ENCODE measurements at regions not wholly inside any gene's neighbourhood (a gene's known extent, or its start where the extent isn't known, plus 50 kb on each side); places are given as distances from the start of the nearest gene placed in this dataset.

DNA sequence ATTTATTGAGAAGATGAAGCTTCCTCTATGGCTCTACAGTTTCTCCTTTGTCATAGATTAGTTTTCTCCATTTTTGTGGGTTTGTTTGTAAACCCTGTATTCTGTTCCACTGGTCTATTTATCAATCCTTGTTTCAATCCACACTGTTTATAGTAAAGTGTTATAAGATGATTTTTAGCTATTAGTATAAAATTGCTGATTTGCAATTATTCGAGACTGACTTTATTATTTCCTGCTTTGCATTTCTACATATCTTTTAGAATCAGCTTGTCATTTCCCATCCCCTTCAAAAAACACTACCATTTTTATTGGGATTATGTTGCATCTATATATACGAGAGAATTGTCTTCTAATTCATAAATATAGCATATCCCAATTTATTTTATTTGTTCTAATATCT lies 325.9 kb upstream of the EPHA7 start:
- Histone ChIP-seq H4K20me1 (ENCODE audit: insufficient read depth, low read length) (no peaks in the 10 kb centered on the region), H3K4me2 (ENCODE audit: low read length) (no peak overlapping the region), H3K27ac (ENCODE audit: low read length) (no peak overlapping the region), H2AFZ (ENCODE audit: low read depth, low read length) (no peak overlapping the region), H3K79me2 (ENCODE audit: low read length) (no peaks in the 10 kb centered on the region), H3K9me3 (ENCODE audit: insufficient read depth, low read length) (no peaks in the 10 kb centered on the region), H3K36me3 (replicated peaks; ENCODE audit: low read depth, low read length) (no peaks in the 10 kb centered on the region), H3K4me1 (ENCODE audit: low read length) (no peaks in the 10 kb centered on the region), H3K27me3 (ENCODE audit: low read depth, low read length) (no peaks in the 10 kb centered on the region), H3K4me3 (ENCODE audit: low read length) (no peak overlapping the region), H3K9ac (ENCODE audit: low read length) (no peak overlapping the region)
- TF ChIP-seq EZH2phosphoT487 (IDR thresholded peaks at IDR 0.05; ENCODE audit: low read depth): no peak
- TF ChIP-seq, protein P1, sequence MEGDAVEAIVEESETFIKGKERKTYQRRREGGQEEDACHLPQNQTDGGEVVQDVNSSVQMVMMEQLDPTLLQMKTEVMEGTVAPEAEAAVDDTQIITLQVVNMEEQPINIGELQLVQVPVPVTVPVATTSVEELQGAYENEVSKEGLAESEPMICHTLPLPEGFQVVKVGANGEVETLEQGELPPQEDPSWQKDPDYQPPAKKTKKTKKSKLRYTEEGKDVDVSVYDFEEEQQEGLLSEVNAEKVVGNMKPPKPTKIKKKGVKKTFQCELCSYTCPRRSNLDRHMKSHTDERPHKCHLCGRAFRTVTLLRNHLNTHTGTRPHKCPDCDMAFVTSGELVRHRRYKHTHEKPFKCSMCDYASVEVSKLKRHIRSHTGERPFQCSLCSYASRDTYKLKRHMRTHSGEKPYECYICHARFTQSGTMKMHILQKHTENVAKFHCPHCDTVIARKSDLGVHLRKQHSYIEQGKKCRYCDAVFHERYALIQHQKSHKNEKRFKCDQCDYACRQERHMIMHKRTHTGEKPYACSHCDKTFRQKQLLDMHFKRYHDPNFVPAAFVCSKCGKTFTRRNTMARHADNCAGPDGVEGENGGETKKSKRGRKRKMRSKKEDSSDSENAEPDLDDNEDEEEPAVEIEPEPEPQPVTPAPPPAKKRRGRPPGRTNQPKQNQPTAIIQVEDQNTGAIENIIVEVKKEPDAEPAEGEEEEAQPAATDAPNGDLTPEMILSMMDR (IDR thresholded peaks at IDR 0.05; ENCODE audit: low read depth, low read length): no peak

DNA sequence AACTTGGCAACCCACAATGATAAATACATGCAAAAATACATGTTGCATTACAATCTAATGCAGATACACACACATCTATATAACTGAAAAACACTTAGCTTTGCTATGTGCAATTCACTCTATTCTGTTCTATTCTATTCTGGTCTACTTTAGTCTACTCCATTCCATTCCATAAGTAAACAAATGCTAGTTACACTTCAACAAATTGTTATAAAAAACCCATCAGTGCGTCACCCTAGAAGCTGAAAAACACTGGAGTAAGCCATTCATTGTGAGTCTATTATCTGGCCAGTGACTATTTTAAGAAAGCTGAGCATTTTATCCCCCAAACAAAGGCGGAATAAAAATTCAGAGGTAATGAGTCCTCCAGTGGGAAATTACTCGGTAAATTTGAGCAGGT lies 315.7 kb upstream of the EPHA7 start:
- no peaks in the 10 kb centered on the region for H3K4me1 ChIP-seq (ENCODE audit: low read length)
- no peak overlapping the region for H3K4me2 ChIP-seq (ENCODE audit: low read length)
- no peak overlapping the region for H2AFZ ChIP-seq (ENCODE audit: low read depth, low read length)
- H4K20me1 ChIP-seq (ENCODE audit: insufficient read depth, low read length): no peaks in the 10 kb centered on the region
- H3K36me3 ChIP-seq (replicated peaks; ENCODE audit: low read depth, low read length): no peaks in the 10 kb centered on the region
- no peaks in the 10 kb centered on the region for H3K9me3 ChIP-seq (ENCODE audit: insufficient read depth, low read length)
- no peak overlapping the region for H3K9ac ChIP-seq (ENCODE audit: low read length)
- TF ChIP-seq EZH2phosphoT487 (IDR thresholded peaks at IDR 0.05; ENCODE audit: low read depth): no peak
- TF ChIP-seq, protein P1 (IDR thresholded peaks at IDR 0.05; ENCODE audit: low read depth, low read length): no peak
- no peaks in the 10 kb centered on the region for H3K27me3 ChIP-seq (ENCODE audit: low read depth, low read length)
- no peaks in the 10 kb centered on the region for H3K79me2 ChIP-seq (ENCODE audit: low read length)
- no peak overlapping the region for H3K4me3 ChIP-seq (ENCODE audit: low read length)
- H3K27ac ChIP-seq (ENCODE audit: low read length): no peak overlapping the region

DNA sequence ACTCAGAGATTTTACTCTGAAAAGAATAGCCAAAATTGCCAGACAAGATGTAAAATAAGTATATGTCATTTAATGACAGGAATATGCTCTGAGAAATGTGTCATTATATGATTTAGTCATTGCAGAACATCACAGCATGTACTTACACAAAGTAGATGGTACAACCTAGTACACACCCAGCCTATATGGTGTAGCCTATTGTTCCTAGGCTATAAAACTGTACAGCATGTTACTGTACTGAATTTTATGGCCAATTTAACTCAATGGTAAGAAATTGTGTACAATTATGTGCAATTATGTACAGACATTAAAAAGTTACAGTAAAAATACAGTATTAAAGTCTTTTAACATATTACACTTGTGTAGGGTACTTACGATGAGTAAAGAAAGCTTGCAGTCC lies 311.9 kb upstream of the EPHA7 start:
- no peak overlapping the region for H3K27ac ChIP-seq (ENCODE audit: low read length)
- no peak for TF ChIP-seq EZH2phosphoT487 (IDR thresholded peaks at IDR 0.05; ENCODE audit: low read depth)
- TF ChIP-seq, protein P1 (IDR thresholded peaks at IDR 0.05; ENCODE audit: low read depth, low read length): no peak
- H3K4me3 ChIP-seq (ENCODE audit: low read length): no peak overlapping the region
- H3K36me3 ChIP-seq (replicated peaks; ENCODE audit: low read depth, low read length): no peaks in the 10 kb centered on the region
- no peaks in the 10 kb centered on the region for H4K20me1 ChIP-seq (ENCODE audit: insufficient read depth, low read length)
- no peak overlapping the region for H3K4me2 ChIP-seq (ENCODE audit: low read length)
- no peak overlapping the region for H2AFZ ChIP-seq (ENCODE audit: low read depth, low read length)
- no peaks in the 10 kb centered on the region for H3K4me1 ChIP-seq (ENCODE audit: low read length)
- H3K79me2 ChIP-seq (ENCODE audit: low read length): no peaks in the 10 kb centered on the region
- H3K27me3 ChIP-seq (ENCODE audit: low read depth, low read length): no peaks in the 10 kb centered on the region
- no peak overlapping the region for H3K9ac ChIP-seq (ENCODE audit: low read length)
- no peaks in the 10 kb centered on the region for H3K9me3 ChIP-seq (ENCODE audit: insufficient read depth, low read length)

DNA sequence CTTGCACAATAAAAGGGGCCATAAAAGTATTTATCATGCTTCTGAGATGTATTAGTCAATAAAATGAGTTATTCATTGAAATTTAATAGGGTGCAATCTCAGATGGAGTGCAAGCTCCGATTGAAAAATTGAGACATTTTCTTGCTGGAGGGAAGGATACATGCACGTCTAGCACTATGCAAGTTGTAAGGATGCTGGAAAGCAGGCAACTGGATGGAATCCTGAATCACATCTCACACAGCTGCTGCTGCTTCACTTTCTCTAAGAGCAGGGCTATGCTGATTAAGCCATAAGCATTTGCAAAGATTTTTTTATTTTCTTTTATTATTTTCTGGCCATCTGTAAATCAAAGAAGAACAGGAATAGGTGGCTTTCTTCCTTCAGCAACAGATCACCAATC lies 308.8 kb upstream of the EPHA7 start:
- Histone ChIP-seq H3K36me3 (replicated peaks; ENCODE audit: low read depth, low read length) (no peaks in the 10 kb centered on the region), H3K27ac (ENCODE audit: low read length) (no peak overlapping the region), H3K4me1 (ENCODE audit: low read length) (no peaks in the 10 kb centered on the region), H4K20me1 (ENCODE audit: insufficient read depth, low read length) (no peaks in the 10 kb centered on the region), H3K4me2 (ENCODE audit: low read length) (no peak overlapping the region), H2AFZ (ENCODE audit: low read depth, low read length) (no peak overlapping the region), H3K9ac (ENCODE audit: low read length) (no peak overlapping the region), H3K9me3 (ENCODE audit: insufficient read depth, low read length) (no peaks in the 10 kb centered on the region), H3K27me3 (ENCODE audit: low read depth, low read length) (no peaks in the 10 kb centered on the region), H3K79me2 (ENCODE audit: low read length) (no peaks in the 10 kb centered on the region), H3K4me3 (ENCODE audit: low read length) (no peak overlapping the region)
- TF ChIP-seq, protein P1 (IDR thresholded peaks at IDR 0.05; ENCODE audit: low read depth, low read length): no peak
- TF ChIP-seq EZH2phosphoT487 (IDR thresholded peaks at IDR 0.05; ENCODE audit: low read depth): no peak

All from OCI-LY3 (cell line).